Activated CD4-positive, alpha-beta memory T cell treated with anti-CD3 and anti-CD28 coated beads for 36 hours (primary cell): ENCODE measurements at regions not wholly inside any gene's neighbourhood (a gene's known extent, or its start where the extent isn't known, plus 50 kb on each side); places are given as distances from the start of the nearest gene placed in this dataset.

Experiments
- CTCF ChIA-PET: fragments of 350-600 bp; sonication (Branson Sonifier 250); formaldehyde crosslinking; loops from one replicate; lab custom pipeline; 2021; ENCODE audit warnings: antibody characterized with exemption, inconsistent platforms; lab: Charles Lee
- POLR2A ChIA-PET: fragments of 350-600 bp; sonication (Branson Sonifier 250); formaldehyde crosslinking; loops from one replicate; lab custom pipeline; 2021; ENCODE audit warnings: antibody characterized with exemption; lab: Charles Lee
- DNase-seq: peaks from one replicate; pipeline ENCODE4 v3.0.0-alpha.2; 2020
- H3K27ac Mint-ChIP-seq: one replicate; pipeline ENCODE4 v1.8.0; 2021; ENCODE audit warnings: mixed read lengths
- H3K27me3 Mint-ChIP-seq: one replicate; pipeline ENCODE4 v1.8.0; 2021; ENCODE audit warnings: mixed read lengths
- H3K36me3 Mint-ChIP-seq: one replicate; pipeline ENCODE4 v1.8.0; 2021; ENCODE audit warnings: mixed read lengths
- H3K4me1 Mint-ChIP-seq: one replicate; pipeline ENCODE4 v1.8.0; 2021; ENCODE audit warnings: low read depth, mixed read lengths
- H3K4me3 Mint-ChIP-seq: one replicate; pipeline ENCODE4 v1.8.0; 2021; ENCODE audit warnings: mild to moderate bottlenecking, mixed read lengths
- H3K9me3 Mint-ChIP-seq: one replicate; pipeline ENCODE4 v1.8.0; 2021; ENCODE audit warnings: mixed read lengths
- intact Hi-C: fragments of 100-400 bp; cut with micrococcal nuclease; formaldehyde crosslinking; loops from one replicate; pipeline ENCODE4 v1.15.1; 2023

GRCh38 chr2:11009891-11010290 lies 98.2 kb downstream of the KCNF1 start:
- POLR2A ChIA-PET = no interaction called here
- H3K9me3 Mint-ChIP-seq = peaks cover 19% of the 10 kb centered on the region

GRCh38 chr2:11011359-11011758 lies 99.6 kb downstream of the KCNF1 start:
- POLR2A ChIA-PET = no interaction called here
- CTCF ChIA-PET = interaction anchor here (0.6 to 3.0 kb wide), 2 partner anchors 21 to 179 kb away, joined by 3 to 8 read pairs; no protein-coding TSS in a partner anchor
- no peak for DNase-seq
- Mint-ChIP-seq H3K4me3 (no peak overlapping the region), H3K27ac (no peak overlapping the region), H3K9me3 (peaks cover 19% of the 10 kb centered on the region), H3K4me1 (no peaks in the 10 kb centered on the region), H3K27me3 (peaks cover 7% of the 10 kb centered on the region), H3K36me3 (no peaks in the 10 kb centered on the region)
- intact Hi-C loops = no loop called here

More at GRCh38 chr2:11009891-11010290, 98.2 kb downstream of the KCNF1 start:
- intact Hi-C loops = no loop called here
- Mint-ChIP-seq H3K27ac (no peak overlapping the region), H3K4me1 (no peaks in the 10 kb centered on the region), H3K4me3 (no peak overlapping the region), H3K36me3 (no peaks in the 10 kb centered on the region), H3K27me3 (peaks cover 3% of the 10 kb centered on the region)
- CTCF ChIA-PET = interaction anchor here (3.0 kb wide), 1 partner anchor 178 kb away, joined by 8 read pairs; no protein-coding TSS in a partner anchor
- DNase-seq = no peak

GRCh38 chr2:11012131-11012693 lies 100.5 kb downstream of the KCNF1 start:
- Mint-ChIP-seq H3K4me1 (no peaks in the 10 kb centered on the region), H3K4me3 (no peak overlapping the region), H3K27ac (no peak overlapping the region), H3K27me3 (peaks cover 7% of the 10 kb centered on the region), H3K9me3 (peaks cover 19% of the 10 kb centered on the region), H3K36me3 (no peaks in the 10 kb centered on the region)
- ChIA-PET POLR2A (no interaction called here), CTCF (no interaction called here)
- no peak for DNase-seq
- intact Hi-C loops = no loop called here

- Mint-ChIP-seq H3K27ac (no peak overlapping the region), H3K9me3 (peaks cover 19% of the 10 kb centered on the region)
Observed at GRCh38 chr2:11013196-11013595, 101.5 kb downstream of the KCNF1 start.

GRCh38 chr2:11014026-11014425 lies 102.3 kb downstream of the KCNF1 start:
- intact Hi-C loops = no loop called here
- Mint-ChIP-seq H3K9me3 (peaks cover 19% of the 10 kb centered on the region), H3K36me3 (no peaks in the 10 kb centered on the region), H3K4me1 (no peaks in the 10 kb centered on the region), H3K4me3 (no peak overlapping the region), H3K27ac (no peak overlapping the region), H3K27me3 (peaks cover 14% of the 10 kb centered on the region)
- no peak for DNase-seq
- CTCF ChIA-PET = no interaction called here
- POLR2A ChIA-PET = no interaction called here

More at GRCh38 chr2:11013196-11013595, 101.5 kb downstream of the KCNF1 start:
- ChIA-PET CTCF (no interaction called here), POLR2A (no interaction called here)
- intact Hi-C loops = no loop called here
- no peaks in the 10 kb centered on the region for H3K36me3 Mint-ChIP-seq
- H3K4me3 Mint-ChIP-seq = no peak overlapping the region
- no peaks in the 10 kb centered on the region for H3K4me1 Mint-ChIP-seq
- H3K27me3 Mint-ChIP-seq = peaks cover 10% of the 10 kb centered on the region
- no peak for DNase-seq

GRCh38 chr2:11016735-11017388 lies 105.1 kb downstream of the KCNF1 start:
- POLR2A ChIA-PET = no interaction called here
- CTCF ChIA-PET = interaction anchor here (0.6 kb wide), 1 partner anchor 553 kb away, joined by 3 read pairs; no protein-coding TSS in a partner anchor
- H3K27ac Mint-ChIP-seq = no peak overlapping the region
- H3K9me3 Mint-ChIP-seq = peaks cover 3% of the 10 kb centered on the region
- intact Hi-C loops = no loop called here
- H3K4me1 Mint-ChIP-seq = no peaks in the 10 kb centered on the region
- no peak for DNase-seq
- H3K4me3 Mint-ChIP-seq = no peak overlapping the region
- H3K36me3 Mint-ChIP-seq = no peaks in the 10 kb centered on the region
- H3K27me3 Mint-ChIP-seq = peaks cover 14% of the 10 kb centered on the region

- DNase-seq = no peak
- H3K4me1 Mint-ChIP-seq = no peaks in the 10 kb centered on the region
- H3K27me3 Mint-ChIP-seq = peaks cover 14% of the 10 kb centered on the region
- ChIA-PET CTCF (no interaction called here), POLR2A (no interaction called here)
- no peaks in the 10 kb centered on the region for H3K9me3 Mint-ChIP-seq
- H3K4me3 Mint-ChIP-seq = no peak overlapping the region
- intact Hi-C loops = no loop called here
- H3K36me3 Mint-ChIP-seq = no peaks in the 10 kb centered on the region
- H3K27ac Mint-ChIP-seq = no peak overlapping the region
Observed at GRCh38 chr2:11017921-11018320, 106.2 kb downstream of the KCNF1 start.

- H3K27me3 Mint-ChIP-seq = peaks cover 13% of the 10 kb centered on the region
- no peaks in the 10 kb centered on the region for H3K9me3 Mint-ChIP-seq
- intact Hi-C loops = no loop called here
- H3K36me3 Mint-ChIP-seq = no peaks in the 10 kb centered on the region
- no peak overlapping the region for H3K27ac Mint-ChIP-seq
- DNase-seq = no peak
- CTCF ChIA-PET = no interaction called here
- POLR2A ChIA-PET = no interaction called here
- no peaks in the 10 kb centered on the region for H3K4me1 Mint-ChIP-seq
- no peak overlapping the region for H3K4me3 Mint-ChIP-seq
Observed at GRCh38 chr2:11018651-11019185, 107.0 kb downstream of the KCNF1 start.

- intact Hi-C loops = no loop called here
- Mint-ChIP-seq H3K27me3 (peaks cover 11% of the 10 kb centered on the region), H3K4me1 (no peaks in the 10 kb centered on the region), H3K9me3 (no peaks in the 10 kb centered on the region), H3K4me3 (no peak overlapping the region), H3K27ac (no peak overlapping the region), H3K36me3 (no peaks in the 10 kb centered on the region)
- DNase-seq = no peak
- CTCF ChIA-PET = no interaction called here
- POLR2A ChIA-PET = no interaction called here
Observed at GRCh38 chr2:11019614-11020013, 107.9 kb downstream of the KCNF1 start.

- H3K4me3 Mint-ChIP-seq = no peak overlapping the region
- ChIA-PET POLR2A (no interaction called here), CTCF (interaction anchor here (1.8 kb wide), 1 partner anchor 101 kb away, joined by 4 read pairs; no protein-coding TSS in a partner anchor)
- no peak for DNase-seq
- H3K27ac Mint-ChIP-seq = no peak overlapping the region
- no peaks in the 10 kb centered on the region for H3K9me3 Mint-ChIP-seq
- no peaks in the 10 kb centered on the region for H3K4me1 Mint-ChIP-seq
- peaks cover 7% of the 10 kb centered on the region for H3K27me3 Mint-ChIP-seq
- no peaks in the 10 kb centered on the region for H3K36me3 Mint-ChIP-seq
- intact Hi-C loops = no loop called here
Observed at GRCh38 chr2:11022064-11022463, 110.3 kb downstream of the KCNF1 start.

- H3K9me3 Mint-ChIP-seq = no peaks in the 10 kb centered on the region
- ChIA-PET CTCF (interaction anchor here (1.8 kb wide), 1 partner anchor 101 kb away, joined by 4 read pairs; no protein-coding TSS in a partner anchor), POLR2A (no interaction called here)
- intact Hi-C loops = no loop called here
- H3K4me3 Mint-ChIP-seq = no peak overlapping the region
- peaks cover 6% of the 10 kb centered on the region for H3K27me3 Mint-ChIP-seq
- H3K4me1 Mint-ChIP-seq = no peaks in the 10 kb centered on the region
- DNase-seq = no peak
- no peaks in the 10 kb centered on the region for H3K36me3 Mint-ChIP-seq
- no peak overlapping the region for H3K27ac Mint-ChIP-seq
Observed at GRCh38 chr2:11022591-11023273, 111.0 kb downstream of the KCNF1 start.
